ENCODE measurements at regions not wholly inside any gene's neighbourhood (a gene's known extent, or its start where the extent isn't known, plus 50 kb on each side); places are given as distances from the start of the nearest gene placed in this dataset.

GRCh38 chr1:83109692-83110091 is 889.2 kb downstream of the TTLL7 start:
- WGBS (ENCODE audit: insufficient coverage), result no CpG with 5 or more reads among the region's 1 CpG
- ATAC-seq (replicated peaks in 1 of 4), result no peak
- CTCF ChIA-PET, result no interaction called here

GRCh38 chr1:83104558-83104957 is 894.4 kb downstream of the TTLL7 start:
- ATAC-seq (replicated peaks in 1 of 4) (no peak), DNase-seq (no peak)
- Histone ChIP-seq H3K27ac (ENCODE audit: low read length) (no peak overlapping the region), H3K27me3 (replicated peaks in 1 of 2; ENCODE audit: control insufficient read depth in 2 of 2, extremely low read depth in 1 of 2, insufficient read depth in 2 of 2, low read length in 1 of 2) (no peaks in the 10 kb centered on the region), H3K4me3 (ENCODE audit: control insufficient read depth in 1 of 2, extremely low read depth in 1 of 2, low read length in 1 of 2) (no peak overlapping the region), H3K4me1 (ENCODE audit: control insufficient read depth in 1 of 2, extremely low read depth in 1 of 2, insufficient read depth in 2 of 2, low read length in 2 of 2) (no peaks in the 10 kb centered on the region), H3K36me3 (ENCODE audit: control insufficient read depth in 2 of 2, extremely low read depth in 1 of 2, insufficient read depth in 1 of 2, low read length in 1 of 2) (no peaks in the 10 kb centered on the region), H3K9me3 (no peaks in the 10 kb centered on the region)
- CTCF ChIA-PET, result no interaction called here
- Mint-ChIP-seq H3K27me3 (no peaks in the 10 kb centered on the region), H3K4me3 (no peak overlapping the region), H3K9me3 (no peaks in the 10 kb centered on the region), H3K27ac (no peak overlapping the region), H3K4me1 (no peaks in the 10 kb centered on the region), H3K36me3 (no peaks in the 10 kb centered on the region)
- WGBS (ENCODE audit: insufficient coverage), result no CpG with 5 or more reads among the region's 2 CpGs
- POLR2A ChIA-PET, result interaction anchor here in 1 of 2 donors (0.6 kb wide), 1 partner anchor 43 kb away, joined by 3 read pairs; no protein-coding TSS in a partner anchor

More at GRCh38 chr1:83109692-83110091, 889.2 kb downstream of the TTLL7 start:
- Histone ChIP-seq H3K27ac (ENCODE audit: low read length) (no peak overlapping the region), H3K9me3 (no peaks in the 10 kb centered on the region), H3K27me3 (replicated peaks in 1 of 2; ENCODE audit: control insufficient read depth in 2 of 2, extremely low read depth in 1 of 2, insufficient read depth in 2 of 2, low read length in 1 of 2) (no peaks in the 10 kb centered on the region), H3K36me3 (ENCODE audit: control insufficient read depth in 2 of 2, extremely low read depth in 1 of 2, insufficient read depth in 1 of 2, low read length in 1 of 2) (no peaks in the 10 kb centered on the region), H3K4me3 (ENCODE audit: control insufficient read depth in 1 of 2, extremely low read depth in 1 of 2, low read length in 1 of 2) (no peak overlapping the region), H3K4me1 (ENCODE audit: control insufficient read depth in 1 of 2, extremely low read depth in 1 of 2, insufficient read depth in 2 of 2, low read length in 2 of 2) (no peaks in the 10 kb centered on the region)
- no peaks in the 10 kb centered on the region for H3K27me3 Mint-ChIP-seq
- POLR2A ChIA-PET, result no interaction called here
- peaks cover 0 to 5% (median 0%) of the 10 kb centered on the region in 3 donors for H3K4me1 Mint-ChIP-seq
- H3K9me3 Mint-ChIP-seq, result no peaks in the 10 kb centered on the region
- no peak for DNase-seq
- H3K4me3 Mint-ChIP-seq, result no peak overlapping the region
- H3K36me3 Mint-ChIP-seq, result no peaks in the 10 kb centered on the region
- H3K27ac Mint-ChIP-seq, result no peak overlapping the region

- ChIA-PET CTCF (no interaction called here), POLR2A (no interaction called here)
- Mint-ChIP-seq H3K27ac (no peak overlapping the region), H3K4me1 (no peaks in the 10 kb centered on the region), H3K4me3 (no peak overlapping the region), H3K36me3 (no peaks in the 10 kb centered on the region), H3K9me3 (no peaks in the 10 kb centered on the region), H3K27me3 (no peaks in the 10 kb centered on the region)
- no peak for ATAC-seq (replicated peaks in 1 of 4)
- Histone ChIP-seq H3K4me3 (ENCODE audit: control insufficient read depth in 1 of 2, extremely low read depth in 1 of 2, low read length in 1 of 2) (no peak overlapping the region), H3K27ac (ENCODE audit: low read length) (no peak overlapping the region), H3K27me3 (replicated peaks in 1 of 2; ENCODE audit: control insufficient read depth in 2 of 2, extremely low read depth in 1 of 2, insufficient read depth in 2 of 2, low read length in 1 of 2) (no peaks in the 10 kb centered on the region), H3K9me3 (no peaks in the 10 kb centered on the region), H3K36me3 (ENCODE audit: control insufficient read depth in 2 of 2, extremely low read depth in 1 of 2, insufficient read depth in 1 of 2, low read length in 1 of 2) (no peaks in the 10 kb centered on the region), H3K4me1 (ENCODE audit: control insufficient read depth in 1 of 2, extremely low read depth in 1 of 2, insufficient read depth in 2 of 2, low read length in 2 of 2) (no peaks in the 10 kb centered on the region)
- no peak for DNase-seq
- WGBS (ENCODE audit: insufficient coverage), result 83% methylated on average over 1 of the region's 2 CpGs
Observed at GRCh38 chr1:83103341-83103740, 895.6 kb downstream of the TTLL7 start.

GRCh38 chr1:83102630-83103071 is 896.3 kb downstream of the TTLL7 start:
- H3K36me3 Mint-ChIP-seq, result no peaks in the 10 kb centered on the region
- H3K36me3 ChIP-seq (ENCODE audit: control insufficient read depth in 2 of 2, extremely low read depth in 1 of 2, insufficient read depth in 1 of 2, low read length in 1 of 2), result no peaks in the 10 kb centered on the region
- no peaks in the 10 kb centered on the region for H3K27me3 ChIP-seq (replicated peaks in 1 of 2; ENCODE audit: control insufficient read depth in 2 of 2, extremely low read depth in 1 of 2, insufficient read depth in 2 of 2, low read length in 1 of 2)
- DNase-seq (no peak), ATAC-seq (replicated peaks in 1 of 4) (no peak)
- ChIA-PET CTCF (no interaction called here), POLR2A (no interaction called here)
- H3K9me3 Mint-ChIP-seq, result no peaks in the 10 kb centered on the region
- H3K4me1 ChIP-seq (ENCODE audit: control insufficient read depth in 1 of 2, extremely low read depth in 1 of 2, insufficient read depth in 2 of 2, low read length in 2 of 2), result no peaks in the 10 kb centered on the region
- H3K27ac ChIP-seq (ENCODE audit: low read length), result no peak overlapping the region
- H3K27me3 Mint-ChIP-seq, result no peaks in the 10 kb centered on the region
- H3K9me3 ChIP-seq, result no peaks in the 10 kb centered on the region
- no peak overlapping the region for H3K4me3 ChIP-seq (ENCODE audit: control insufficient read depth in 1 of 2, extremely low read depth in 1 of 2, low read length in 1 of 2)
- no CpG with 5 or more reads among the region's 2 CpGs for WGBS (ENCODE audit: insufficient coverage)
- no peaks in the 10 kb centered on the region for H3K4me1 Mint-ChIP-seq
- H3K4me3 Mint-ChIP-seq, result no peak overlapping the region
- no peak overlapping the region for H3K27ac Mint-ChIP-seq

GRCh38 chr1:83101406-83101805 is 897.5 kb downstream of the TTLL7 start:
- no peak overlapping the region for H3K4me3 ChIP-seq (ENCODE audit: control insufficient read depth in 1 of 2, extremely low read depth in 1 of 2, low read length in 1 of 2)
- Mint-ChIP-seq H3K27me3 (no peaks in the 10 kb centered on the region), H3K4me3 (no peak overlapping the region), H3K4me1 (no peaks in the 10 kb centered on the region), H3K36me3 (no peaks in the 10 kb centered on the region), H3K9me3 (peaks cover 0 to 2% (median 0%) of the 10 kb centered on the region in 3 donors), H3K27ac (no peak overlapping the region)
- ChIA-PET POLR2A (no interaction called here), CTCF (no interaction called here)
- no peaks in the 10 kb centered on the region for H3K4me1 ChIP-seq (ENCODE audit: control insufficient read depth in 1 of 2, extremely low read depth in 1 of 2, insufficient read depth in 2 of 2, low read length in 2 of 2)
- WGBS (ENCODE audit: insufficient coverage), result 51% methylated on average over 2 of the region's 4 CpGs
- no peaks in the 10 kb centered on the region for H3K9me3 ChIP-seq
- no peaks in the 10 kb centered on the region for H3K36me3 ChIP-seq (ENCODE audit: control insufficient read depth in 2 of 2, extremely low read depth in 1 of 2, insufficient read depth in 1 of 2, low read length in 1 of 2)
- H3K27me3 ChIP-seq (replicated peaks in 1 of 2; ENCODE audit: control insufficient read depth in 2 of 2, extremely low read depth in 1 of 2, insufficient read depth in 2 of 2, low read length in 1 of 2), result no peaks in the 10 kb centered on the region
- DNase-seq (no peak), ATAC-seq (replicated peaks in 1 of 4) (no peak)
- H3K27ac ChIP-seq (ENCODE audit: low read length), result no peak overlapping the region

- H3K27me3 Mint-ChIP-seq, result peaks cover 0 to 2% of the 10 kb centered on the region in 2 donors
- POLR2A ChIA-PET, result interaction anchor here in 1 of 2 donors (0.6 kb wide), 1 partner anchor 641 kb away, joined by 3 read pairs; no protein-coding TSS in a partner anchor
- H3K9me3 Mint-ChIP-seq, result peaks cover 0 to 10% (median 0%) of the 10 kb centered on the region in 3 donors
- no peak for ATAC-seq (replicated peaks in 1 of 4)
- no peak for DNase-seq
- CTCF ChIA-PET, result no interaction called here
- no peaks in the 10 kb centered on the region for H3K4me1 Mint-ChIP-seq
- Histone ChIP-seq H3K9me3 (no peaks in the 10 kb centered on the region), H3K27me3 (replicated peaks in 1 of 2; ENCODE audit: control insufficient read depth in 2 of 2, extremely low read depth in 1 of 2, insufficient read depth in 2 of 2, low read length in 1 of 2) (no peaks in the 10 kb centered on the region), H3K27ac (ENCODE audit: low read length) (no peak overlapping the region), H3K36me3 (ENCODE audit: control insufficient read depth in 2 of 2, extremely low read depth in 1 of 2, insufficient read depth in 1 of 2, low read length in 1 of 2) (no peaks in the 10 kb centered on the region), H3K4me1 (ENCODE audit: control insufficient read depth in 1 of 2, extremely low read depth in 1 of 2, insufficient read depth in 2 of 2, low read length in 2 of 2) (no peaks in the 10 kb centered on the region), H3K4me3 (ENCODE audit: control insufficient read depth in 1 of 2, extremely low read depth in 1 of 2, low read length in 1 of 2) (no peak overlapping the region)
- whole genome bisulfite sequencing (ENCODE audit: insufficient coverage), result no CpG with 5 or more reads among the region's 2 CpGs
- H3K4me3 Mint-ChIP-seq, result no peak overlapping the region
- H3K36me3 Mint-ChIP-seq, result no peaks in the 10 kb centered on the region
- no peak overlapping the region for H3K27ac Mint-ChIP-seq
Observed at GRCh38 chr1:83100133-83100532, 898.8 kb downstream of the TTLL7 start.

- no peaks in the 10 kb centered on the region for H3K4me1 ChIP-seq (ENCODE audit: control insufficient read depth in 1 of 2, extremely low read depth in 1 of 2, insufficient read depth in 2 of 2, low read length in 2 of 2)
- H3K27me3 ChIP-seq (replicated peaks in 1 of 2; ENCODE audit: control insufficient read depth in 2 of 2, extremely low read depth in 1 of 2, insufficient read depth in 2 of 2, low read length in 1 of 2), result no peaks in the 10 kb centered on the region
- no peaks in the 10 kb centered on the region for H3K36me3 ChIP-seq (ENCODE audit: control insufficient read depth in 2 of 2, extremely low read depth in 1 of 2, insufficient read depth in 1 of 2, low read length in 1 of 2)
- ChIA-PET CTCF (interaction anchor here in 1 of 2 donors (0.6 kb wide), 1 partner anchor 58 kb away, joined by 3 read pairs; no protein-coding TSS in a partner anchor), POLR2A (no interaction called here)
- Mint-ChIP-seq H3K36me3 (no peaks in the 10 kb centered on the region), H3K27ac (no peak overlapping the region), H3K9me3 (peaks cover 0 to 10% (median 0%) of the 10 kb centered on the region in 3 donors), H3K27me3 (peaks cover 0 to 3% of the 10 kb centered on the region in 2 donors), H3K4me3 (no peak overlapping the region), H3K4me1 (no peaks in the 10 kb centered on the region)
- no peak overlapping the region for H3K27ac ChIP-seq (ENCODE audit: low read length)
- no CpG with 5 or more reads among the region's 1 CpG for WGBS (ENCODE audit: insufficient coverage)
- ATAC-seq (replicated peaks in 1 of 4), result no peak
- no peaks in the 10 kb centered on the region for H3K9me3 ChIP-seq
- no peak for DNase-seq
- H3K4me3 ChIP-seq (ENCODE audit: control insufficient read depth in 1 of 2, extremely low read depth in 1 of 2, low read length in 1 of 2), result no peak overlapping the region
Observed at GRCh38 chr1:83098791-83099190, 900.1 kb downstream of the TTLL7 start.

All from T-cell (primary cell).